Neural progenitor cell (in vitro differentiated cells): ENCODE measurements at regions not wholly inside any gene's neighbourhood (a gene's known extent, or its start where the extent isn't known, plus 50 kb on each side); places are given as distances from the start of the nearest gene placed in this dataset.
A peak's percentile ranks its signal among the peaks of the same experiment; 100 is the strongest.

Experiments used
- DNase-seq: peaks from one replicate; pipeline ENCODE4 v3.0.0-alpha.2; 2016; ENCODE audit warnings: low spot score
- H2AFZ ChIP-seq: fragments of 200-600 bp; sonication (generic); replicated peaks from 2 replicates; pipeline ENCODE4 v1.6.1; 2016; ENCODE audit warnings: antibody characterized with exemption
- H3F3A ChIP-seq: fragments of 200-600 bp; sonication (generic); 2 replicates; pipeline ENCODE4 v1.6.1; 2016; ENCODE audit warnings: antibody characterized with exemption, low read depth
- H3K27ac ChIP-seq: fragments of 200-600 bp; sonication (generic); 2 replicates; pipeline ENCODE4 v1.5.1; 2016; ENCODE audit warnings: mild to moderate bottlenecking
- H3K27me3 ChIP-seq: fragments of 200-600 bp; sonication (generic); 2 replicates; pipeline ENCODE4 v1.6.1; 2016; ENCODE audit warnings: mild to moderate bottlenecking, moderate library complexity
- H3K36me3 ChIP-seq: fragments of 200-600 bp; sonication (generic); 2 replicates; pipeline ENCODE4 v1.5.1; 2016
- H3K4me1 ChIP-seq: fragments of 200-600 bp; sonication (generic); 2 replicates; pipeline ENCODE4 v1.6.1; 2016; ENCODE audit warnings: mixed run types
- H3K4me2 ChIP-seq: fragments of 200-600 bp; sonication (generic); 2 replicates; pipeline ENCODE4 v1.6.1; 2016
- H3K4me3 ChIP-seq: fragments of 200-600 bp; sonication (generic); 2 replicates; pipeline ENCODE4 v1.5.1; 2016
- H3K79me2 ChIP-seq: fragments of 200-600 bp; sonication (generic); 2 replicates; pipeline ENCODE4 v1.6.1; 2016; ENCODE audit warnings: low read depth
- H3K9ac ChIP-seq: fragments of 200-600 bp; sonication (generic); 2 replicates; pipeline ENCODE4 v1.6.1; 2016
- H3K9me3 ChIP-seq: fragments of 200-600 bp; sonication (generic); 2 replicates; pipeline ENCODE4 v1.5.1; 2016; ENCODE audit warnings: low read depth
- H4K20me1 ChIP-seq: fragments of 200-600 bp; sonication (generic); 2 replicates; pipeline ENCODE4 v1.6.1; 2016; ENCODE audit warnings: low read depth
- H3K27ac Mint-ChIP-seq: 3 replicates; pipeline ENCODE4 v1.8.0; 2021; ENCODE audit warnings: mixed read lengths
- H3K27me3 Mint-ChIP-seq: 2 replicates; pipeline ENCODE4 v1.8.0; 2022; ENCODE audit warnings: low read depth, mild to moderate bottlenecking, inconsistent platforms, moderate library complexity, mixed read lengths; ENCODE audit not compliant: insufficient read depth
- H3K36me3 Mint-ChIP-seq: 3 replicates; pipeline ENCODE4 v1.8.0; 2021; ENCODE audit warnings: mixed read lengths
- H3K4me1 Mint-ChIP-seq: 3 replicates; pipeline ENCODE4 v1.8.0; 2021; ENCODE audit warnings: mixed read lengths
- H3K4me3 Mint-ChIP-seq: 3 replicates; pipeline ENCODE4 v1.8.0; 2021; ENCODE audit warnings: mild to moderate bottlenecking, moderate library complexity, mixed read lengths
- H3K9me3 Mint-ChIP-seq: 3 replicates; pipeline ENCODE4 v1.8.0; 2020; ENCODE audit warnings: mixed read lengths
- CTCF ChIP-seq: fragments of 200-600 bp; sonication (generic); IDR thresholded peaks from 2 replicates; pipeline ENCODE4 v1.5.1; 2017; ENCODE audit warnings: antibody characterized with exemption, mild to moderate bottlenecking
- EZH2 ChIP-seq: fragments of 200-600 bp; sonication (generic); IDR thresholded peaks from 2 replicates; pipeline ENCODE4 v1.6.1; 2017; ENCODE audit warnings: antibody characterized with exemption, mild to moderate bottlenecking, moderate library complexity
- EZH2phosphoT487 ChIP-seq: fragments of 200-600 bp; sonication (generic); IDR thresholded peaks from 2 replicates; pipeline ENCODE4 v1.6.1; 2017; ENCODE audit warnings: antibody characterized with exemption

DNA sequence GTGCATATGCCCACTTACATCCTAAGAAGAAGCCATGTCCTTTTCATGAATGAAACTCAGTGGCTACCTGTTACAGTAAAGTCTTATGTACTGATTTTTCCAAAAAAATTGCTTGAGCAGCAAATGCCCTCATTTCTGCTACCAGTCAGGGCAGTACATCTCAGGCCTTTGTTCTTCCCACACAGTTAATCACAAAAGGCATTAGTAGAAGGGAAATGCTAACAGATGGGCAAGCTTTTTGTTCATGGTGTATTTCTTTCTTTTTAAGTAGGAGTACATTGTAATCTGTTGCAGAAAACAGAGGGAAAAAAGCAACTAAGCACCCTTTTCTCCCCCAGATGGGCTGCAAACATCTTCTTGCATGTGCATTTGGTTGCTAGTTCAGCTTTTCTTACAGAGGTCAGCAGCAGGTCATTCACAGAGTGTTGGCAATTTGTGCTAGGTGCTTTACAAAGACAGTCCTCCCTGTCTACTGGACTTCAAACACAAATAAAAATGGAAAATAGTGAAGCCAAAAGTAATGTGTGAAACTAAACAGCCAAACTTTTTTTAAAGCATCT, 373.4 kb downstream of the PRDM5 start:
- Histone ChIP-seq H3K9me3 (no peaks in the 10 kb centered on the region), H3K27me3 (no peaks in the 10 kb centered on the region), H4K20me1 (no peaks in the 10 kb centered on the region), H3K9ac (no peak overlapping the region), H3K4me1 (peaks cover 12% of the 10 kb centered on the region), H2AFZ (no peak overlapping the region), H3F3A (peaks cover 3% of the 10 kb centered on the region), H3K36me3 (no peaks in the 10 kb centered on the region), H3K79me2 (no peaks in the 10 kb centered on the region), H3K4me3 (no peak overlapping the region), H3K27ac (no peak overlapping the region), H3K4me2 (peak overlapping the region; percentile 50)
- no peak overlapping the region for H3K4me3 Mint-ChIP-seq
- no peaks in the 10 kb centered on the region for H3K27me3 Mint-ChIP-seq
- peak; percentile 15 for DNase-seq
- H3K4me1 Mint-ChIP-seq, result peaks cover 23% of the 10 kb centered on the region
- H3K36me3 Mint-ChIP-seq, result no peaks in the 10 kb centered on the region
- H3K9me3 Mint-ChIP-seq, result peaks cover 1% of the 10 kb centered on the region
- no peak for TF ChIP-seq EZH2phosphoT487
- TF ChIP-seq EZH2, result no peak
- TF ChIP-seq CTCF, result no peak
- H3K27ac Mint-ChIP-seq, result peak overlapping the region; percentile 33

DNA sequence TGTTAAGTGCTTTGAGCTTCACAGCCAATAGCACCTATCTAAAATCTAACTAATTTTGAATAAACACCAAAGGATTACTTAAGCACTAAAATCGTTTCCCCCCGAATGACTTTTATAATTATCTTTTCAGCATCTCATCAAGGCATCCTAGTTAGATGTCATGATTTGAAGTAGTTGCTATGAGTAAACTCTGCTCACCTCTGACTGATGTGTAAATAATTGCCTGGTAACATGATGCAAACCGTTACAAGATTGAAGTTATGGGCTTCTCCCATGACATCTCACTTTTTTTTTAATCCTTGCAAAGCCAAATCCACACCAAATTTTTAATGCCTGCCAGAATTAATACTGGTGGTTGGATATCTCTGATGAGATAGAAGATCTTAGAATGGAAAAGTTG, 377.1 kb downstream of the PRDM5 start:
- Histone ChIP-seq H3K79me2 (no peaks in the 10 kb centered on the region), H3K4me2 (no peak overlapping the region), H2AFZ (no peak overlapping the region), H3K4me3 (no peak overlapping the region), H3K27ac (no peak overlapping the region), H3K36me3 (no peaks in the 10 kb centered on the region), H3K4me1 (peaks cover 12% of the 10 kb centered on the region), H3F3A (peaks cover 3% of the 10 kb centered on the region), H3K9me3 (no peaks in the 10 kb centered on the region), H3K27me3 (no peaks in the 10 kb centered on the region), H4K20me1 (no peaks in the 10 kb centered on the region), H3K9ac (no peak overlapping the region)
- H3K4me1 Mint-ChIP-seq, result peaks cover 23% of the 10 kb centered on the region
- no peaks in the 10 kb centered on the region for H3K36me3 Mint-ChIP-seq
- DNase-seq, result no peak
- H3K27me3 Mint-ChIP-seq, result peaks cover 2% of the 10 kb centered on the region
- peaks cover 1% of the 10 kb centered on the region for H3K9me3 Mint-ChIP-seq
- no peak overlapping the region for H3K4me3 Mint-ChIP-seq
- H3K27ac Mint-ChIP-seq, result no peak overlapping the region
- no peak for TF ChIP-seq CTCF
- no peak for TF ChIP-seq EZH2
- TF ChIP-seq EZH2phosphoT487, result no peak

GRCh38 chr4:120544838-120545237, 377.7 kb downstream of the PRDM5 start:
- Histone ChIP-seq H2AFZ (no peak overlapping the region), H3K27ac (no peak overlapping the region), H3K4me1 (peaks cover 12% of the 10 kb centered on the region), H3F3A (peaks cover 3% of the 10 kb centered on the region), H3K27me3 (no peaks in the 10 kb centered on the region), H3K9ac (no peak overlapping the region), H4K20me1 (no peaks in the 10 kb centered on the region), H3K4me3 (no peak overlapping the region), H3K79me2 (no peaks in the 10 kb centered on the region), H3K36me3 (no peaks in the 10 kb centered on the region), H3K9me3 (no peaks in the 10 kb centered on the region), H3K4me2 (no peak overlapping the region)
- Mint-ChIP-seq H3K4me1 (peaks cover 23% of the 10 kb centered on the region), H3K27ac (no peak overlapping the region), H3K36me3 (no peaks in the 10 kb centered on the region), H3K4me3 (no peak overlapping the region), H3K27me3 (peaks cover 2% of the 10 kb centered on the region), H3K9me3 (peaks cover 1% of the 10 kb centered on the region)
- TF ChIP-seq CTCF, result no peak
- TF ChIP-seq EZH2phosphoT487, result no peak
- TF ChIP-seq EZH2, result no peak
- no peak for DNase-seq
